VCaP (cell line): ENCODE measurements at regions not wholly inside any gene's neighbourhood (a gene's known extent, or its start where the extent isn't known, plus 50 kb on each side); places are given as distances from the start of the nearest gene placed in this dataset.

Source experiments
- H3K27ac ChIP-seq: fragments of 450-650 bp; 2 replicates; pipeline ENCODE4 v1.5.1; 2017
- TF ChIP-seq, protein P1 (sequence below): fragments of 450-650 bp; conservative IDR thresholded peaks from 2 replicates; pipeline ENCODE4 v1.5.1; 2017; ENCODE audit warnings: mild to moderate bottlenecking, moderate library complexity

DNA sequence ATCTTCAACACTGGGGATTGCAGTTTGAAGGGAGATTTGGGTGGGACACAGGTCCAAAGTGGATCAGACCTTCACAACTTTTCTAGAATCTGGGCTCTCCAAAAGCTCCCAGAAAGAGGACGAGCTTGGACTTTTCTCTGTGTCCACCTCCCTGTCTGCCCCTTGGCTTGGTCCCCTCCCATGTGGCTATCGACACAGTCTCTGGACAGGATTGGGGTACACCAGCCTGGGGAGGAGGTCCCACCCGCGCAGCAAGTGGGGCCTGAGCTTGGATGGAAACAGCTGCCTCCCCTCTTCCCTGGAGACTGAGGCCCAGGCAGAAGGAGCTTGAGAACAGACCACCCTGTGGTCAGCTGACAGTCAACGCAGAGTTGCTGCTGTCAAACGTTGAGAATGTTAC lies 84.6 kb upstream of the FCN1 start:
- H3K27ac ChIP-seq: no peak overlapping the region
- TF ChIP-seq, protein P1, sequence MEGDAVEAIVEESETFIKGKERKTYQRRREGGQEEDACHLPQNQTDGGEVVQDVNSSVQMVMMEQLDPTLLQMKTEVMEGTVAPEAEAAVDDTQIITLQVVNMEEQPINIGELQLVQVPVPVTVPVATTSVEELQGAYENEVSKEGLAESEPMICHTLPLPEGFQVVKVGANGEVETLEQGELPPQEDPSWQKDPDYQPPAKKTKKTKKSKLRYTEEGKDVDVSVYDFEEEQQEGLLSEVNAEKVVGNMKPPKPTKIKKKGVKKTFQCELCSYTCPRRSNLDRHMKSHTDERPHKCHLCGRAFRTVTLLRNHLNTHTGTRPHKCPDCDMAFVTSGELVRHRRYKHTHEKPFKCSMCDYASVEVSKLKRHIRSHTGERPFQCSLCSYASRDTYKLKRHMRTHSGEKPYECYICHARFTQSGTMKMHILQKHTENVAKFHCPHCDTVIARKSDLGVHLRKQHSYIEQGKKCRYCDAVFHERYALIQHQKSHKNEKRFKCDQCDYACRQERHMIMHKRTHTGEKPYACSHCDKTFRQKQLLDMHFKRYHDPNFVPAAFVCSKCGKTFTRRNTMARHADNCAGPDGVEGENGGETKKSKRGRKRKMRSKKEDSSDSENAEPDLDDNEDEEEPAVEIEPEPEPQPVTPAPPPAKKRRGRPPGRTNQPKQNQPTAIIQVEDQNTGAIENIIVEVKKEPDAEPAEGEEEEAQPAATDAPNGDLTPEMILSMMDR: no peak

DNA sequence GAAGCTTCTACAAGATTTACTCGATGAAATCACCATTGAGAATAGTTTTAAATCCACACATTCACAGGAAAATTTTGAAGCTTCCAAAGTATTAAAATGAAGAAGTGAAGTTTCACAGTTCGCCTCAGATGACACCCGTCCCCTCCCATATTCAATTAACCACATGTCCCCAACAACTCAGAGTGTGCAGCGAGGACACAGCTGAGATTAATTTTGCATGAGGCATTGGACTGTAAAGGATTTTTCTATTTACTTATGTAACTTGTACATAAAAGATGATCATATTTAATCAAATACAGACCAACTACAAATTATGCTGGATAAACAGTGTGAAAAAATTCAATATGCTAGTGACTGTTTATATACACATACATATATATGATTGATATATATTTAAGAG lies 84.7 kb upstream of the OLFM1 start:
- TF ChIP-seq, protein P1: no peak
- H3K27ac ChIP-seq: no peak overlapping the region

DNA sequence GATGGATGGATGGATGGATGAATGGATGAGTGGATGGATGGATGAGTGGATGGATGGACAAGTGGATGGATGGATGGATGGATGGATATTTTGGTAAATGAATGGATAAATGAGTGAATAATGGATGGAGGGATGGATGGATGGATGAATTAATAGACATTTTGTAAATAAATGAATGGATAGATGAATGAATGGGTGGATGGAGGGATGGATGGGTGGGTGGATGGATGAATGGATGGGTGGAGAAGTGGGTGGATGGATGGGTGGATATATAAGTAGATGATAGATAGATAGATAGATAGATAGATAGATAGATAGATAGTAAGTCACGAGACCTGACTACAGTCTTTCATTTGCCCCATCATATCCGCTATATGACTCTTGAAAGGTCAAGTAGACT lies 82.7 kb upstream of the OLFM1 start:
- TF ChIP-seq, protein P1: no peak
- no peak overlapping the region for H3K27ac ChIP-seq

DNA sequence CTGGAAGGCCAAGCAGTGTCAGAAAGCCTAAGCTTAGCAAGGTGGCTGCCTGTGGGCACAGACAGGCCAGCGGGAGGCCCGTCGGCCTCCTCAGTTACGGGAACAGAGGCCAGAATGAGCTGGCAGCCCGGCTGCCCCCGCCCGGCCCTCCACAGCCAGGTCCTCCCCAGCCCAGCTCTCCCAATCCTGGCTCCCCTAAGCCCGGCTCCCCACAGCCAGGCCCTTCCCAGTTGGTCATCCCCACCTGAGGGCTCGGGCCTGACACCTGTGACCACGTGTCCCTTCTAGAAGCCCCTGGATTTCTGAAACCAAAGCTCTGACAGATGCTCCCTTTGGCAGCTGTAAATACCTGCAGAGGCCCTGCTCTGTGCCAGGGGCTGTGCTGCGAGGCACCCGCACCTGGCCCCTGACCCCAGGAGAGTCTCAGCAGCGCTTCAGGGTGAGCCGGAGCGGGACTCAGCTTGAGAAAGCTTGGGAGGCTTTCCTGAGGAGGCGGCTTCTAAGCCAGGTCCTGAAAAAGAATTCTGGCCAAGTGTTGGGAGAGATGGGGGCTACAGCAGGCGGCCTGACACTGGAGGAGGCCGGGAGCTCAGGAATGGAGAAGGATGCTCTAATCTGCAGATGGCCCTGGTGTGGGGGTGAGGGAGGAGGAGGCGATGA lies 80.4 kb upstream of the OLFM1 start:
- TF ChIP-seq, protein P1: no peak
- H3K27ac ChIP-seq: no peak overlapping the region

DNA sequence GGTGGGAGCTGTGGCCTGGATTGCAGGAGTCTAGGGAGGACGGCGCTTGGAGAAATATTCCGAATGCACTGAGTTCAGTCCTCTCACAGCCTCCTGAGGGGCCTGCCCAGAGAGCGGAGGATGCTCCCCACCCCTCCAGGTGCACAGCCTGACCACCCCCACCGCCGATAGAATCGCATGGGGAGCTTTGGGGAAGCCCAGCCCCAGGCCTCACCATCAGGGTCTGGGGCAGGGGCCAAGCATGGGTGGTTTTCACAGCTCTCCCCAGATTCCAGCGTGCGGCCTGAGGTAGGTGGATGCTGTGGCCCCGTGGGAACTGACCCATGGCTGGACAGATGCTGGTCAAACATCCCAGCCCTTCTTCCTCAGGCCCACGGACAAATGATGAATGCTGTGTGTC lies 79.9 kb upstream of the OLFM1 start:
- TF ChIP-seq, protein P1: no peak
- H3K27ac ChIP-seq: no peak overlapping the region

DNA sequence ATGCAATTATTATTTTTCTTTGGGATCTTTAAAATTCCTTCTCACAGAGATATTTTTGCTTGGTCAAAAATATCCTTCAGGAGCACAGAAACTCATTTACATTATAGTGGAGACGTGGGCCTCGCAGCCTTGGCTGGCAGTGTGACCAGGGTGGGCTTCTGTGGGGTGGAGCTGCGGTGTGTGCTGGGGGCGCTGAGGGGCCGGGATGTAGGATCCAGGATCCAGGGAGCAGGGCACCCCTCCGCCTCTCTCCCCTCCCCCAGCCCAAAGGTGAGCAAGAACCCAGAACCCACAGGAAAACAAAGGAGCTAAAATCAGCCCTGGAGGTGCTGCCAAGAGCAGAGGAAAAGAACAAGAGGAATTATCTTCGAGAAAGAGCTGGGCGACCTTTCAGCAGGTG lies 79.1 kb upstream of the OLFM1 start:
- TF ChIP-seq, protein P1: no peak
- H3K27ac ChIP-seq: no peak overlapping the region

DNA sequence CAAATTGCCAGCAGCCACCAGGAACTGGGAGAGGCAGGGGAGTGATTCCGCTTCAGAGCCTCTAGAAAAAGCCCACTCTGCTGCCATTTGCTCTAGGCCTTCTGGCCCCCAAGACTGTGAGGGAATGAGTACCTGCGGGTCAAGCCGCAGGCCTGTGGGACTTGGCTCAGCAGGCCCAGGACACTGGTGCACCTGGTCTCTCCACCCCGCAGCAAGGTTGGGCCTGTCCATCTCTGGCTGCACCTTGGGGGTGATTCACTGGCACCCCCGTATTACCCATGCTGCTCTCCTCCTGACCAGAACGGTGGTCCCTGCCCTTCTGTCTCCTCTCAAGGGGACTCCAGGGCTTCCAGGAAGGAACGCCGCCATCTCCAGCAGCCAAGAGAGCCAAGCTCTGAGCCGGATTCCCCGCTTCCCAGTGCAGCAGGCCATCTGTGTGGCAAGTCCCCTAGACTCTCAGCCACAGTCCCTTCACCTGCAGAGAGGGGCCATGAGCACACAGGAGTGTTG lies 78.4 kb upstream of the OLFM1 start:
- TF ChIP-seq, protein P1: no peak
- H3K27ac ChIP-seq: no peak overlapping the region
